ENCODE measurements at regions not wholly inside any gene's neighbourhood (a gene's known extent, or its start where the extent isn't known, plus 50 kb on each side); places are given as distances from the start of the nearest gene placed in this dataset.

GRCh38 chr1:116306102-116306501 lies 66.9 kb upstream of the ATP1A1 start:
- H3K4me3 ChIP-seq (ENCODE audit: low read depth, low read length), result no peak overlapping the region
- DNase-seq (ENCODE audit: low read depth) (no peak), FAIRE-seq (no peak)
- H3K27me3 ChIP-seq (ENCODE audit: control insufficient read depth, insufficient read depth, low read length), result no peaks in the 10 kb centered on the region
- H3K36me3 ChIP-seq (ENCODE audit: control insufficient read depth, insufficient read depth, low read length), result no peaks in the 10 kb centered on the region
- TF ChIP-seq CTCF (IDR thresholded peaks at IDR 0.05; ENCODE audit: insufficient read depth, low read length, severe bottlenecking), result no peak

- no peaks in the 10 kb centered on the region for H3K27me3 ChIP-seq (ENCODE audit: control insufficient read depth, insufficient read depth, low read length)
- no peaks in the 10 kb centered on the region for H3K36me3 ChIP-seq (ENCODE audit: control insufficient read depth, insufficient read depth, low read length)
- no peak for TF ChIP-seq CTCF (IDR thresholded peaks at IDR 0.05; ENCODE audit: insufficient read depth, low read length, severe bottlenecking)
- FAIRE-seq (no peak), DNase-seq (ENCODE audit: low read depth) (no peak)
- no peak overlapping the region for H3K4me3 ChIP-seq (ENCODE audit: low read depth, low read length)
Observed at GRCh38 chr1:116306840-116307442, 66.1 kb upstream of the ATP1A1 start.

GRCh38 chr1:116308276-116308675 lies 64.8 kb upstream of the ATP1A1 start:
- H3K4me3 ChIP-seq (ENCODE audit: low read depth, low read length), result no peak overlapping the region
- DNase-seq (ENCODE audit: low read depth) (no peak), FAIRE-seq (no peak)
- no peaks in the 10 kb centered on the region for H3K27me3 ChIP-seq (ENCODE audit: control insufficient read depth, insufficient read depth, low read length)
- no peaks in the 10 kb centered on the region for H3K36me3 ChIP-seq (ENCODE audit: control insufficient read depth, insufficient read depth, low read length)
- no peak for TF ChIP-seq CTCF (IDR thresholded peaks at IDR 0.05; ENCODE audit: insufficient read depth, low read length, severe bottlenecking)

GRCh38 chr1:116309090-116309870 lies 63.8 kb upstream of the ATP1A1 start:
- Histone ChIP-seq H3K4me3 (ENCODE audit: low read depth, low read length) (no peak overlapping the region), H3K27me3 (ENCODE audit: control insufficient read depth, insufficient read depth, low read length) (no peaks in the 10 kb centered on the region), H3K36me3 (ENCODE audit: control insufficient read depth, insufficient read depth, low read length) (no peaks in the 10 kb centered on the region)
- FAIRE-seq, result peak; percentile 43
- DNase-seq (ENCODE audit: low read depth), result peak; percentile 68
- TF ChIP-seq CTCF (IDR thresholded peaks at IDR 0.05; ENCODE audit: insufficient read depth, low read length, severe bottlenecking), result no peak

- no peak overlapping the region for H3K4me3 ChIP-seq (ENCODE audit: low read depth, low read length)
- FAIRE-seq (no peak), DNase-seq (ENCODE audit: low read depth) (no peak)
- H3K27me3 ChIP-seq (ENCODE audit: control insufficient read depth, insufficient read depth, low read length), result no peaks in the 10 kb centered on the region
- TF ChIP-seq CTCF (IDR thresholded peaks at IDR 0.05; ENCODE audit: insufficient read depth, low read length, severe bottlenecking), result no peak
- H3K36me3 ChIP-seq (ENCODE audit: control insufficient read depth, insufficient read depth, low read length), result no peaks in the 10 kb centered on the region
Observed at GRCh38 chr1:116310180-116310579, 62.9 kb upstream of the ATP1A1 start.
